Testis (tissue), 2 donors: ENCODE measurements at regions not wholly inside any gene's neighbourhood (a gene's known extent, or its start where the extent isn't known, plus 50 kb on each side); places are given as distances from the start of the nearest gene placed in this dataset.
A peak's percentile ranks its signal among the peaks of the same experiment; 100 is the strongest.

Experiments
- DNase-seq: peaks from one replicate; pipeline ENCODE4 v3.0.0-alpha.2; 2019
- H3K27ac ChIP-seq, 2 donors: fragments of 200-600 bp; sonication (generic); one replicate each; pipeline ENCODE4 v1.5.1; 2019
- H3K27me3 ChIP-seq: fragments of 200-600 bp; sonication (generic); one replicate; pipeline ENCODE4 v1.5.1; 2019
- H3K36me3 ChIP-seq: fragments of 200-600 bp; sonication (generic); one replicate; pipeline ENCODE4 v1.5.1; 2017; ENCODE audit warnings: low read depth; ENCODE audit errors: missing control alignments
- H3K4me1 ChIP-seq: fragments of 200-600 bp; sonication (generic); one replicate; pipeline ENCODE4 v1.5.1; 2019
- H3K4me3 ChIP-seq, 2 donors: fragments of 200-600 bp; sonication (generic); one replicate each; pipeline ENCODE4 v1.5.1; 2017 to 2019
- H3K9me3 ChIP-seq: fragments of 200-600 bp; sonication (generic); one replicate; pipeline ENCODE4 v1.5.1; 2017
- POLR2A ChIP-seq: fragments of 450-650 bp; IDR thresholded peaks from one replicate; pipeline ENCODE4 v1.6.1; 2017; ENCODE audit warnings: antibody characterized with exemption, mild to moderate bottlenecking, moderate library complexity
- WGBS, 2 donors: methylation state at CpG; one replicate each; pipeline ENCODE4 v1.1.5; 2018; 5-methylcytosine and 5-hydroxymethylcytosine counted together
- intact Hi-C: fragments of 100-400 bp; cut with DNase I; formaldehyde crosslinking; loops from one replicate; pipeline ENCODE4 v1.15.1; 2023; ENCODE audit warnings: low total_unique reads
- TF ChIP-seq, protein P1 (sequence below), 3 experiments: fragments of 450-650 bp in 2 of 3; fragments of 200-600 bp in 1 of 3; sonication (generic) in 1 of 3; IDR thresholded peaks; one replicate each; pipeline ENCODE4 v1.5.1; 2016 to 2019; ENCODE audit warnings: antibody characterized with exemption in 3 of 3, mild to moderate bottlenecking in 2 of 3, moderate library complexity in 1 of 3

DNA sequence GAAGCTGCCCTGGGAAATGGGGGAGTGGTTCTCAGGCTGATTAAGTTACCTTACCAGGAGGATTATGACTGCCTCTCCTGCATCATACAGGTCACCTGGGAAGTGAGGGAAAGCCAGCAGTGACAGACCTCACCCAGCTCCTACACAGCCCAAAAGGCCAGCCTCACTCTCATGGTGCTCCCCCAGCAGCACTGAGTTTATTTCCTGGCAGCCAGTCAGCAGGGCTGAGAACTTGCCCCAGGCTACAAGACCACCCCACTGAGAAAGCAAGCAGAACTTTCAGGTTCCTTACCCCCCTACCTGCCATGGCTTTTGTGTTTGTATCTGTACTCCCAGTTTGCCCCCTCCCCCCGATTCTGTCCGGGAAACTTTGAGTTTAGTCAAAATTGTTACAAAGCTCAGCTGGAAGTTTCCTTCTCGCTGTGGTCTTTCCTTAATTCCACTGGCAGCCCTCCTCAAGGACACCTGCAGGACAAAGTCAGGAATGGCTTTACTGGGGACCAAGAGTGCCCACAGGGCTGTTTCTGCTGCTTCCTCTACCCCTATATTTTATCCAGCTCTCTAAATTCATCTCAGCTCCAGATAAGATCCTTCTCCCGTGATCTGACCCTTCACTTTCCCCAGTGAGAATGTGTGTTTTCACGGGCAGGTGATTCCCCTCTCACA lies 649.8 kb upstream of the MBL2 start:
- no peaks in the 10 kb centered on the region for H3K36me3 ChIP-seq
- TF ChIP-seq, protein P1, sequence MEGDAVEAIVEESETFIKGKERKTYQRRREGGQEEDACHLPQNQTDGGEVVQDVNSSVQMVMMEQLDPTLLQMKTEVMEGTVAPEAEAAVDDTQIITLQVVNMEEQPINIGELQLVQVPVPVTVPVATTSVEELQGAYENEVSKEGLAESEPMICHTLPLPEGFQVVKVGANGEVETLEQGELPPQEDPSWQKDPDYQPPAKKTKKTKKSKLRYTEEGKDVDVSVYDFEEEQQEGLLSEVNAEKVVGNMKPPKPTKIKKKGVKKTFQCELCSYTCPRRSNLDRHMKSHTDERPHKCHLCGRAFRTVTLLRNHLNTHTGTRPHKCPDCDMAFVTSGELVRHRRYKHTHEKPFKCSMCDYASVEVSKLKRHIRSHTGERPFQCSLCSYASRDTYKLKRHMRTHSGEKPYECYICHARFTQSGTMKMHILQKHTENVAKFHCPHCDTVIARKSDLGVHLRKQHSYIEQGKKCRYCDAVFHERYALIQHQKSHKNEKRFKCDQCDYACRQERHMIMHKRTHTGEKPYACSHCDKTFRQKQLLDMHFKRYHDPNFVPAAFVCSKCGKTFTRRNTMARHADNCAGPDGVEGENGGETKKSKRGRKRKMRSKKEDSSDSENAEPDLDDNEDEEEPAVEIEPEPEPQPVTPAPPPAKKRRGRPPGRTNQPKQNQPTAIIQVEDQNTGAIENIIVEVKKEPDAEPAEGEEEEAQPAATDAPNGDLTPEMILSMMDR (IDR thresholded peaks at IDR 0.05) = no peak
- TF ChIP-seq POLR2A = no peak

DNA sequence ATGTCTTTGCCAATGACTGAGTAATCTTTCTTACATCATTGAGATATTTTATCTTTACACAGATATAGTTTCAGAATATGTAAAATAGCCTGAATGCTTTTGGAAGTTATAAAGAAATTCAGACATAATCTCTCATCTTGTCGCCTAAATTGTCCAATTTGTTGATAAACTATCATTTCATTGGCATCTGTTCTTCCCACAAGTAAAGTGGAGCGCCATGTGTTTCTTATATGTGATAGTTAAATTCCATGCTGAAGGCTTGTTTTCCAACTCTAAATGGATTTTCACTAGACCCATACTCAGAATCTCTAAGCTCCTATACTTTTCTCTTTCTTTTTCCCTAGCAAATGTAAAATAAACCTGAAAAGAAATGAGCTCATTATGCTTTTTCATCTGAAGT lies 640.1 kb upstream of the MBL2 start:
- Histone ChIP-seq H3K27ac (no peak overlapping the region), H3K4me3 (no peak overlapping the region), H3K9me3 (no peaks in the 10 kb centered on the region), H3K4me1 (no peaks in the 10 kb centered on the region), H3K27me3 (no peaks in the 10 kb centered on the region), H3K36me3 (no peaks in the 10 kb centered on the region)
- 89 to 91% methylated on average over 2 of the region's 2 CpGs for WGBS, 2 donors
- DNase-seq = no peak
- no peak for TF ChIP-seq POLR2A
- TF ChIP-seq, protein P1 (IDR thresholded peaks at IDR 0.05) = no peak
- intact Hi-C loops = no loop called here

More for the DNA sequence above, 649.8 kb upstream of the MBL2 start:
- WGBS, 2 donors = 56 to 76% methylated on average over 5 of the region's 5 CpGs
- H3K4me1 ChIP-seq = no peaks in the 10 kb centered on the region
- H3K27ac ChIP-seq = no peak overlapping the region
- DNase-seq = no peak
- no peaks in the 10 kb centered on the region for H3K9me3 ChIP-seq
- no peaks in the 10 kb centered on the region for H3K27me3 ChIP-seq
- no peak overlapping the region for H3K4me3 ChIP-seq
- intact Hi-C loops = no loop called here

DNA sequence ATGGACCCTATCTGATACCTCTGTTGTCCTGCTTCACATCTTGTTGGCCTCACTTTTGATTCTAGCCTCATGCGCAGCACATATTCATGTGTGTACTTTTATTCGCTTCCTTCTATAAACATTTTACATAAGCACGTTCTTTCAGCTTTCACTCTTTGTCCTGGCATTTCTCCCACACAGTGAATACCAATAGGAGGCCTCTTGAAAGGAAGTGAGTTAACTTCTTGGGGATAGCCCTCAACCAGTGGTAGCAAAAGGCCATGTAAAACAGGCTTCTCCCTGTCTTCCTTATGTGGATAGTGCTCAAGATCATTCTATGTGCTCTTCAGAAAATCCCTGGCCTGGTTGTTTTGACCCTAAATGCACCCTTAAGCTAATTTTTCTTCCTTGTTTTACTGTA lies 633.9 kb upstream of the MBL2 start:
- TF ChIP-seq, protein P1 (IDR thresholded peaks at IDR 0.05) = no peak
- no peak for TF ChIP-seq POLR2A
- Histone ChIP-seq H3K4me1 (no peaks in the 10 kb centered on the region), H3K36me3 (no peaks in the 10 kb centered on the region), H3K4me3 (no peak overlapping the region), H3K27me3 (no peaks in the 10 kb centered on the region), H3K9me3 (no peaks in the 10 kb centered on the region), H3K27ac (no peak overlapping the region)
- WGBS, 2 donors = 83 to 84% methylated on average over 3 of the region's 3 CpGs
- intact Hi-C loops = no loop called here
- DNase-seq = no peak

DNA sequence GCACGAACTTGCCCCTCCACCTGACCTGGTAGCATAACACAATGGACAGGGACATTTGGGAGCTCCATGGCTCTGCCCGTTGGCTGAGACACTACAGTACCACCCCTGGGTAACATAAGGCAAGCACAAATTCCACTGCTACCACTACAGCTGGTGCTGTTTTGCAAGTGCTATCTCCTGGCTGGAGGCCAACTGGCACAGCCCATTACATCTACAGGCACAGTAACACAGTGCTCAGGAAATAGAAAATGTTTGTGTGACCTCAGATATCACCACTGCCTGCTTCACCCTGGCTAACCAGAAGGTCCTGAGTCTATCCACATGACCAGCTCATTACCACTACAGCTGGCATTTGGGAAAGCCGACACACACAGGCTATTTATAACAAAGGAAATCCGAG lies 631.1 kb upstream of the MBL2 start:
- no peaks in the 10 kb centered on the region for H3K27me3 ChIP-seq
- H3K36me3 ChIP-seq = no peaks in the 10 kb centered on the region
- H3K4me3 ChIP-seq = no peak overlapping the region
- no peaks in the 10 kb centered on the region for H3K9me3 ChIP-seq
- no peaks in the 10 kb centered on the region for H3K4me1 ChIP-seq
- TF ChIP-seq, protein P1 (IDR thresholded peaks at IDR 0.05) = no peak
- no peak for TF ChIP-seq POLR2A
- WGBS, 2 donors = 48 to 53% methylated on average over 3 to 4 of the region's 4 CpGs
- DNase-seq = peak; percentile 70
- intact Hi-C loops = no loop called here
- no peak overlapping the region for H3K27ac ChIP-seq

DNA sequence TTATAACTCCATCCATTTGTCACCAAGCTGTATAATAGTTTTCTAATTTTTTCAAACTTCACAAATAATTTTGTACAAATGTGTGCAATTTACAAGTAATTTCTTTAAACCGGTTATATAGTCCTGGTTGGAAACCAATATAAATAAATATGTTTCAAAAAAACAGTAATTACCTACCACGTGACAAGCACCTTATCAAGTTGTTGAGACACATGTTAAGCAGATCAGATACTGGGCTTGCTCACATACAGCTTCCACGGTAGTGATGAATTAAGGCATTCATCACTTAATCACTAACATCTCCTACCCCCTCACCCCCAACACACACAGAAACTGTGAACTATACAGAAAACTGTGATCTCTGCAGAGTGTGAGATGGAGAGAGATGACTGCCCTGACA lies 630.0 kb upstream of the MBL2 start:
- Histone ChIP-seq H3K27ac (no peak overlapping the region), H3K9me3 (no peaks in the 10 kb centered on the region), H3K27me3 (no peaks in the 10 kb centered on the region), H3K4me3 (no peak overlapping the region), H3K4me1 (no peaks in the 10 kb centered on the region), H3K36me3 (no peaks in the 10 kb centered on the region)
- 63 to 74% methylated on average over 3 of the region's 3 CpGs for WGBS, 2 donors
- TF ChIP-seq, protein P1 (IDR thresholded peaks at IDR 0.05) = no peak
- TF ChIP-seq POLR2A = no peak
- DNase-seq = no peak
- intact Hi-C loops = no loop called here
